Esophagus squamous epithelium (tissue), 4 donors: ENCODE measurements at regions not wholly inside any gene's neighbourhood (a gene's known extent, or its start where the extent isn't known, plus 50 kb on each side); places are given as distances from the start of the nearest gene placed in this dataset.

Experiments used
- POLR2A ChIP-seq, 4 donors: fragments of 450-650 bp; IDR thresholded peaks; one replicate each; pipeline ENCODE4 v1.6.1; 2017; ENCODE audit warnings: antibody characterized with exemption in 4 of 4, mild to moderate bottlenecking in 4 of 4, moderate library complexity in 3 of 4
- TF ChIP-seq, protein P1 (sequence below), 6 experiments: fragments of 450-650 bp in 4 of 6; fragments of 200-600 bp in 2 of 6; sonication (generic) in 2 of 6; IDR thresholded peaks; one replicate each; pipeline ENCODE4 v1.5.1; 2016 to 2019; ENCODE audit warnings: antibody characterized with exemption in 6 of 6, mild to moderate bottlenecking in 4 of 6, moderate library complexity in 4 of 6

DNA sequence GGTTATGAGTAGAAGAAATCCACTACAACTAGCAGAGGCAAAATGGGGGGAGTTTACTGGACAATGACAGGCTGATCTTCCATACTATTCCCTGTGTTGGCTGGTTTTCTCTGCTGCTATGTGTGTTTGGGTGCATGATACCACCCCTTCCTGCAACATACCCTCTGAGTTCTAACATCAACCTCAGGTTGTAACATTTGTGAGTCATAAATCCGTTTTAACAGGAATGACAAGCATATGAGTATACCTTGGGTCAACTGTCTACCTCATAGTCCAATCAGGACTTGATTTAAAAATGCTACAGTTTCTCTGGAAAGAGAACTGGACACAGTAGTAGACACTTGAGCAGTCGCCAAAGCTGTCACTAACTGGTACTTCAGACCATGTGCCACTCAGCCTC lies 422.9 kb downstream of the KCTD12 start:
- TF ChIP-seq, protein P1, sequence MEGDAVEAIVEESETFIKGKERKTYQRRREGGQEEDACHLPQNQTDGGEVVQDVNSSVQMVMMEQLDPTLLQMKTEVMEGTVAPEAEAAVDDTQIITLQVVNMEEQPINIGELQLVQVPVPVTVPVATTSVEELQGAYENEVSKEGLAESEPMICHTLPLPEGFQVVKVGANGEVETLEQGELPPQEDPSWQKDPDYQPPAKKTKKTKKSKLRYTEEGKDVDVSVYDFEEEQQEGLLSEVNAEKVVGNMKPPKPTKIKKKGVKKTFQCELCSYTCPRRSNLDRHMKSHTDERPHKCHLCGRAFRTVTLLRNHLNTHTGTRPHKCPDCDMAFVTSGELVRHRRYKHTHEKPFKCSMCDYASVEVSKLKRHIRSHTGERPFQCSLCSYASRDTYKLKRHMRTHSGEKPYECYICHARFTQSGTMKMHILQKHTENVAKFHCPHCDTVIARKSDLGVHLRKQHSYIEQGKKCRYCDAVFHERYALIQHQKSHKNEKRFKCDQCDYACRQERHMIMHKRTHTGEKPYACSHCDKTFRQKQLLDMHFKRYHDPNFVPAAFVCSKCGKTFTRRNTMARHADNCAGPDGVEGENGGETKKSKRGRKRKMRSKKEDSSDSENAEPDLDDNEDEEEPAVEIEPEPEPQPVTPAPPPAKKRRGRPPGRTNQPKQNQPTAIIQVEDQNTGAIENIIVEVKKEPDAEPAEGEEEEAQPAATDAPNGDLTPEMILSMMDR (IDR thresholded peaks at IDR 0.05) = no peak
- no peak for TF ChIP-seq POLR2A (IDR thresholded peaks at IDR 0.05)
